ENCODE measurements at regions not wholly inside any gene's neighbourhood (a gene's known extent, or its start where the extent isn't known, plus 50 kb on each side); places are given as distances from the start of the nearest gene placed in this dataset.

GRCh38 chr7:46990761-46991160 is 591.1 kb downstream of the TNS3 start:
- H3K4me3 ChIP-seq (ENCODE audit: low read depth, low read length), result no peak overlapping the region
- DNase-seq (ENCODE audit: low read depth), result no peak
- TF ChIP-seq MYC (IDR thresholded peaks at IDR 0.05; ENCODE audit: low read depth, low read length) (no peak), CTCF (IDR thresholded peaks at IDR 0.05; ENCODE audit: low read depth, low read length) (no peak), POLR2A (IDR thresholded peaks at IDR 0.05; ENCODE audit: extremely low read depth, insufficient read length) (no peak), MAX (IDR thresholded peaks at IDR 0.05; ENCODE audit: low read depth, low read length) (no peak)

- DNase-seq (ENCODE audit: low read depth), result no peak
- H3K4me3 ChIP-seq (ENCODE audit: low read depth, low read length), result no peak overlapping the region
- TF ChIP-seq MYC (IDR thresholded peaks at IDR 0.05; ENCODE audit: low read depth, low read length), result no peak
- TF ChIP-seq CTCF (IDR thresholded peaks at IDR 0.05; ENCODE audit: low read depth, low read length), result no peak
- TF ChIP-seq POLR2A (IDR thresholded peaks at IDR 0.05; ENCODE audit: extremely low read depth, insufficient read length), result no peak
- no peak for TF ChIP-seq MAX (IDR thresholded peaks at IDR 0.05; ENCODE audit: low read depth, low read length)
These were observed 592.7 kb downstream of the TNS3 start for GRCh38 chr7:46989247-46989646.

DNA sequence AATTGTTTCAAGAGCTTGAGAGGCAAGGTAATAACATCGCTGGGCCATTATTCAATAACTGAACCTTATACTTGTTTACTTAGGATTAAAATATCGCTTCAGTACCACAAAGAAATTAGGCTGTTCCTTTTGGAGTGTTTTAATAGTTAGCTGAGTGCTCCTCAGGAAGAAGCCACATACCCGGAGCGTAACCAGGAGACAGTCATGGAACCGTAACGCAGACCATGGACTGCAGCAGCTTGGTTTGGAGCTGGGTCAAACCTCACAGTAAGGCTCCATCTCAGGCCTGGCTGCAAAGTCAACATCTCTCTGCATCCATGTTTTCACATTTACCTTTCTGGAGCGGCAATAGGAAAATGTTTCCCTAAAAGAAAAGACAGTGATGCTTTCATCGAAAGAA is 599.0 kb downstream of the TNS3 start:
- DNase-seq (ENCODE audit: low read depth), result no peak
- H3K4me3 ChIP-seq (ENCODE audit: low read depth, low read length), result no peak overlapping the region
- TF ChIP-seq CTCF (IDR thresholded peaks at IDR 0.05; ENCODE audit: low read depth, low read length) (no peak), MAX (IDR thresholded peaks at IDR 0.05; ENCODE audit: low read depth, low read length) (no peak), MYC (IDR thresholded peaks at IDR 0.05; ENCODE audit: low read depth, low read length) (no peak), POLR2A (IDR thresholded peaks at IDR 0.05; ENCODE audit: extremely low read depth, insufficient read length) (no peak)

DNA sequence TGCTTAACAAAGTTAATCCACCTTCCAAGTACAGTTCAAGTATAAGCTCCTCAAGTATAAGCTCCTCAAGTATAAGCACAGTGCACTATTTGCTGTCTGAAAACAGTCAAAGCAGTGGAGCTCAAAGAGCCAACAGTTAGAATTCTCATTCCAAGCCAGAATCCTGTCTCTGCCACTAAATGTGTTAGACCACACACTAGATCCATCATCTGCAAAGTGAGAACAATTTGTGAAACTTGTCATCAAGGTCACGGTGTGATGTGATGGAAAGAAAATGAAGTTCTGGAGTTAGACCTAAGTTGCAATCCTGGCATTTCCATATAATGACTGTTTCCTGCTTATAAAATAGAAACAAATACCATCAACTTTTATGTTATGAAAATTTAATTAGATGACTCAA is 602.5 kb downstream of the TNS3 start:
- no peak overlapping the region for H3K4me3 ChIP-seq (ENCODE audit: low read depth, low read length)
- DNase-seq (ENCODE audit: low read depth), result no peak
- no peak for TF ChIP-seq MYC (IDR thresholded peaks at IDR 0.05; ENCODE audit: low read depth, low read length)
- no peak for TF ChIP-seq POLR2A (IDR thresholded peaks at IDR 0.05; ENCODE audit: extremely low read depth, insufficient read length)

DNA sequence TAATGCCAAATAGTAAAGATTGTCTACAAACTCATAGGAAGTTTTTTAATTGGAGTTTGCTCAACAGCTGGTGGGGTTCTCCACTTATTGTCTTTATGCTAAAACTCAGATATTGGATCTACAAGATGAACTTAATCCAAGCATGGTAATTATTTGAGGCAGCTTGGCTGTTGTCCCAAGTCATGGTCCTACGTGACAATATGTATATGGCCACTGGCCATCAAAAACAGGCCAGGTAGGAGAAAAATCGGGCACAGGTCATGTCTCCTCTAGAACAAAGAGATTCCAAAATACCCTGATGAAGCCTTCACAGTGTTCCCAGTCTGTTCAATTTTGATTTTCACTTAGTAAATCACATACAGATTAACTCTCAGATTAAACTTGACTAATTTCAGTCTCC is 606.4 kb downstream of the TNS3 start:
- TF ChIP-seq POLR2A (IDR thresholded peaks at IDR 0.05; ENCODE audit: extremely low read depth, insufficient read length) (no peak), CTCF (IDR thresholded peaks at IDR 0.05; ENCODE audit: low read depth, low read length) (no peak), MYC (IDR thresholded peaks at IDR 0.05; ENCODE audit: low read depth, low read length) (no peak), MAX (IDR thresholded peaks at IDR 0.05; ENCODE audit: low read depth, low read length) (no peak)
- DNase-seq (ENCODE audit: low read depth), result no peak

DNA sequence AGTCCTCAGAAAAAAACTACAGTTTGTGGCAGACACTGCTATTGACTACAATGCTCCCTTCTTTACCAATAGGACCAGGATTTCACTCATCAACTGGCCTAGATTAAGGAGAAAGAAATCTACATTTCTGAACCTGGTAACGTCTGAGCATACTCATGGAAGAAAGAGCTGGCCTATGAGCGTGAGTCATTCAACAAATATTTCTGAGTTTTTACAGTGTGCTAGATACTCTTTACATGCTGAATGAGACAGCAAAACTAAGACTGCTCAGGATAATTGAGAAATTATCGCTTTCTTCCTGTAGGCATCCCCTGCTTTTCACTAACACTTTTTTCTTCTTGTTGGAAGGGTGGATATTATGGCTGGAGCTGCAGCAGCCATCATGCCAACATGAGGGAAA is 609.7 kb downstream of the TNS3 start:
- TF ChIP-seq CTCF (IDR thresholded peaks at IDR 0.05; ENCODE audit: low read depth, low read length) (no peak), POLR2A (IDR thresholded peaks at IDR 0.05; ENCODE audit: extremely low read depth, insufficient read length) (no peak), MAX (IDR thresholded peaks at IDR 0.05; ENCODE audit: low read depth, low read length) (no peak), MYC (IDR thresholded peaks at IDR 0.05; ENCODE audit: low read depth, low read length) (no peak)
- H3K4me3 ChIP-seq (ENCODE audit: low read depth, low read length), result no peak overlapping the region
- DNase-seq (ENCODE audit: low read depth), result no peak

More for the DNA sequence above, 606.4 kb downstream of the TNS3 start:
- H3K4me3 ChIP-seq (ENCODE audit: low read depth, low read length), result no peak overlapping the region
